Natural killer cell treated with Interleukin-12 subunit alpha and Interleukin-12 subunit beta and Interleukin-15 and Interleukin-18, amount 100 ng/mL, for 72 hours (primary cell): ENCODE measurements at regions not wholly inside any gene's neighbourhood (a gene's known extent, or its start where the extent isn't known, plus 50 kb on each side); places are given as distances from the start of the nearest gene placed in this dataset.

Experiments used
- ATAC-seq, 2 donors: fragments of 150-1000 bp; cut with Tn5 transposase in 1 of 2; sonication (Bioruptor Pico), chemical (Tn5 transposase) in 1 of 2; 2 replicates each; pipeline ENCODE4 v1.10.0; 2021
- DNase-seq: peaks from one replicate; pipeline ENCODE4 v3.0.0; 2022; ENCODE audit warnings: low spot score
- H3K27ac Mint-ChIP-seq, 2 donors: 1 replicate in 1 of 2; 2 replicates in 1 of 2; pipeline ENCODE4 v1.8.0; 2022; ENCODE audit warnings: mixed read lengths in 2 of 2, mild to moderate bottlenecking in 1 of 2, moderate library complexity in 1 of 2
- H3K27me3 Mint-ChIP-seq, 2 donors: 1 replicate in 1 of 2; 2 replicates in 1 of 2; pipeline ENCODE4 v1.8.0; 2022; ENCODE audit warnings: mixed read lengths in 2 of 2
- H3K36me3 Mint-ChIP-seq: one replicate; pipeline ENCODE4 v1.8.0; 2022; ENCODE audit warnings: mixed read lengths
- H3K4me1 Mint-ChIP-seq, 2 donors: 1 replicate in 1 of 2; 2 replicates in 1 of 2; pipeline ENCODE4 v1.8.0; 2022; ENCODE audit warnings: low read depth in 2 of 2, mixed read lengths in 2 of 2, mild to moderate bottlenecking in 1 of 2
- H3K4me3 Mint-ChIP-seq: one replicate; pipeline ENCODE4 v1.8.0; 2022; ENCODE audit warnings: mixed read lengths
- H3K9me3 Mint-ChIP-seq: 2 replicates; pipeline ENCODE4 v1.8.0; 2022; ENCODE audit warnings: mixed read lengths

- no peak for DNase-seq
- peak; percentile 51 to 73 for ATAC-seq
- H3K27ac Mint-ChIP-seq, result peak overlapping the region in 1 of 2 donors; percentile 66
- peaks cover 0 to 12% of the 10 kb centered on the region in 2 donors for H3K27me3 Mint-ChIP-seq
- H3K36me3 Mint-ChIP-seq, result no peaks in the 10 kb centered on the region
- no peaks in the 10 kb centered on the region for H3K9me3 Mint-ChIP-seq
- peaks cover 11 to 15% of the 10 kb centered on the region in 2 donors for H3K4me1 Mint-ChIP-seq
- H3K4me3 Mint-ChIP-seq, result peak overlapping the region; percentile 56
These were observed 185.8 kb upstream of the PRDM1 start for GRCh38 chr6:105900125-105900937.

GRCh38 chr6:105898286-105898685 lies 187.8 kb upstream of the PRDM1 start:
- Mint-ChIP-seq H3K4me1 (peaks cover 11 to 15% of the 10 kb centered on the region in 2 donors), H3K27ac (no peak overlapping the region), H3K4me3 (no peak overlapping the region), H3K27me3 (peaks cover 0 to 18% of the 10 kb centered on the region in 2 donors), H3K36me3 (no peaks in the 10 kb centered on the region), H3K9me3 (no peaks in the 10 kb centered on the region)
- no peak for DNase-seq
- peak; percentile 75 to 81 for ATAC-seq

- no peak overlapping the region for H3K27ac Mint-ChIP-seq
- DNase-seq (no peak), ATAC-seq (no peak)
- no peaks in the 10 kb centered on the region for H3K9me3 Mint-ChIP-seq
- H3K4me1 Mint-ChIP-seq, result peaks cover 11 to 20% of the 10 kb centered on the region in 2 donors
- H3K36me3 Mint-ChIP-seq, result no peaks in the 10 kb centered on the region
- H3K27me3 Mint-ChIP-seq, result peaks cover 6 to 20% of the 10 kb centered on the region in 2 donors
- H3K4me3 Mint-ChIP-seq, result no peak overlapping the region
These were observed 189.0 kb upstream of the PRDM1 start for GRCh38 chr6:105897131-105897530.

DNA sequence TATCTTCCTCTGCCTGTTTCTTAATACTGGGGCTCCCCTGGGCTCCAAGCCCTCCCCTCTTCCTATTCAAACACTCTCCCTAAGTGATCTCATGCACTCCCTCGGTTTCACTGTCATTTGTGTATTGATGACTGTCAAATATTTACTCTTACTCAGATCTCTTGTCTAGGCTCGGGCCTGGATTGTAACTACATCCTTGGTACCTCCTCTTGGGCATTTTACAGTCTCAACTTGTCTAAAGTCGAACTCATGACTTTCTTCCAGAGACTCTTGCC lies 189.4 kb upstream of the PRDM1 start:
- Mint-ChIP-seq H3K4me3 (no peak overlapping the region), H3K36me3 (no peaks in the 10 kb centered on the region), H3K27ac (no peak overlapping the region), H3K4me1 (peaks cover 11 to 20% of the 10 kb centered on the region in 2 donors), H3K27me3 (peaks cover 6 to 20% of the 10 kb centered on the region in 2 donors), H3K9me3 (no peaks in the 10 kb centered on the region)
- DNase-seq (no peak), ATAC-seq (no peak)

DNA sequence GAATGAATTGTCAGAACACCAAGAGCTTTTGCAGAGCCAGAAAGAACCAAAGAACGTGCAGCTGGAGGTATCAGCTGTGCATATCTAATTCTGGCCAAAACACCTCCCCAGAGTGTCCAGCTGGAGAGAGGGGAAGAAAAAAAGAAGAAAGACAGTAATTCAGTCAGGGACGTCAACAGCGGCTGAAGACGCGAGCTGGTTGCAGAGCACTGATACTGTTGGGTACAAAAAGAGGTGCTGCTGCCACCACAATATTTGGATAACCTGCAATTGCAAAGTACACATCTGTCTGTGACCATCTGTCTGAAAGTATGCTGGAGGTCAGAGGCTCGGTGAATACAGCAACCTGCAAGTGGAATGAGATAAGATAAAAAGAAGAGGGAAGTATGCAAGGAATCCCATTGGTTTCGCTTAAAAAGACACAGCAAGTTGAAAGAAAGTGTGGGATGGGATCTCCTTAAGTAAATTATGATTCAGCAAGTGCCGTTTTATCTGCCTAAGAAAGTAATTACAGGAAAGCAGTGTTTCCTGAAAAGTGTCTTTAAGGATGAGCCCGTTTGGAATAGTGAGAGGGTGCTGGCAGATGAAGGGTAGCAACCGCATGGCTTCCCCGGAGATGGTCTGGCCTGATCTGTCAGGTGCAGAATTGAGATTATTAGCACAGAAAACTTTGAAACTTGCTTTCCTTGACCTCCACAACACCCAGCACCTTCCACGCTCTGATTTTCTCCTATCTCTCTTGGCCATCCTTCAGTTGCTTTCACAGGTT lies 189.9 kb upstream of the PRDM1 start:
- H3K4me3 Mint-ChIP-seq, result no peak overlapping the region
- H3K27me3 Mint-ChIP-seq, result peaks cover 11 to 22% of the 10 kb centered on the region in 2 donors
- DNase-seq (no peak), ATAC-seq (no peak)
- no peak overlapping the region for H3K27ac Mint-ChIP-seq
- peaks cover 11 to 20% of the 10 kb centered on the region in 2 donors for H3K4me1 Mint-ChIP-seq
- no peaks in the 10 kb centered on the region for H3K36me3 Mint-ChIP-seq
- H3K9me3 Mint-ChIP-seq, result peaks cover 2% of the 10 kb centered on the region

DNA sequence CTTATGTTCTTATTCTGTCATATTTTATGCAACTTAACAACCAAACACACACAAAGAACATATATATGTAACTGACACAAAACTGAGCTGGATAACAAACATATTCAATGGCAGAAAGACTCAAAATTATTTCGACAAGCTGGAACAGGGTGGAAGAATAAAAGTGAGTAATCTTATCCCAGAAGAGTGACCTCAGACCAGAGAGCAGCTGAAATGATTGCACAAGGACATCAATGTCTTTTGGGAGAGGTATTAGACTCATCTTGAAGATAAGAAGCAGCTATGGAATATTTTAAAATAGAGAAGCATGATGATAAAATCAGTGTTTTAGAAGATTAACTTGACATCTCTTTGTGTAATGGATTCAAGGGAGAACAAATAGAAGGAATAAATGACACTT lies 191.6 kb upstream of the PRDM1 start:
- Mint-ChIP-seq H3K27me3 (peaks cover 13 to 19% of the 10 kb centered on the region in 2 donors), H3K4me1 (peaks cover 0 to 9% of the 10 kb centered on the region in 2 donors), H3K27ac (no peak overlapping the region), H3K4me3 (no peak overlapping the region), H3K9me3 (peaks cover 2% of the 10 kb centered on the region), H3K36me3 (no peaks in the 10 kb centered on the region)
- no peak for ATAC-seq
- DNase-seq, result no peak

GRCh38 chr6:105893741-105894140 lies 192.4 kb upstream of the PRDM1 start:
- peaks cover 2% of the 10 kb centered on the region for H3K9me3 Mint-ChIP-seq
- H3K4me1 Mint-ChIP-seq, result peaks cover 5 to 8% of the 10 kb centered on the region in 2 donors
- H3K4me3 Mint-ChIP-seq, result no peak overlapping the region
- ATAC-seq (no peak), DNase-seq (no peak)
- no peak overlapping the region for H3K27ac Mint-ChIP-seq
- peaks cover 13 to 16% of the 10 kb centered on the region in 2 donors for H3K27me3 Mint-ChIP-seq
- H3K36me3 Mint-ChIP-seq, result no peaks in the 10 kb centered on the region

- no peak overlapping the region for H3K4me3 Mint-ChIP-seq
- no peak overlapping the region for H3K27ac Mint-ChIP-seq
- no peaks in the 10 kb centered on the region for H3K36me3 Mint-ChIP-seq
- ATAC-seq (no peak), DNase-seq (no peak)
- H3K9me3 Mint-ChIP-seq, result peaks cover 2% of the 10 kb centered on the region
- peaks cover 8 to 9% of the 10 kb centered on the region in 2 donors for H3K4me1 Mint-ChIP-seq
- H3K27me3 Mint-ChIP-seq, result peaks cover 13 to 15% of the 10 kb centered on the region in 2 donors
These were observed 193.4 kb upstream of the PRDM1 start for GRCh38 chr6:105892577-105893262.

DNA sequence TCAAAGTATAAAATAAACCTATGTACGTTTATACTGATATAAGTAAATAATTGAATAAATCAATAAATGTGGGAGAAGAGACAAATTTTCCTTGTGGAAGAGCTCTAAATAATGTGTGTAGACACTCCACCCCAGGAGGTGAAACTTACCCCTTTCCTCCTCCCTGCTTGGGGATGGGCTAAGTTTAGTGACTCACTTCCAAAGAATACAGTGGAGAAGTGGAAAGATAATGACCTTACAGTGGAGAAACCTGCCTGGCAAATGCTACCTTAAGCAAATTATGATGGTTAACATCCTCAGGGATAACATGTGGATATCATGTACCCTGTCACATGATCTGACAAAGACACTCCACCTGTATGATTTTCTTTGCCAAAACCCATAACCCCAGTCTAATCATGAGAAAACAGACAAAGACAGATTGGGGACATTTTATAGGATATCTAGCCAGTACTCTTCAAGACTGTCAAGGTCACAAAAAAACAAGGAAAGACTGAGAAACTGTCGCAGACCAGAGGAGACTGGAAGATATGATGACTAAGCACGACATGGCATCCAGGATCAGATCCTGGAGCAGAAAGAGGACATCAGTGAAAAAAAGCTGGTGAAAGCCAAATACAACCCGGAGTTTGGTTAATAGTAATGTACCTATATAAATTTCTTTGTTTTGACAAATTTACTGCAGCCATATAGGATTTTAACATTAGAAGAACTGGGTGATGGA lies 195.5 kb upstream of the PRDM1 start:
- no peak for DNase-seq
- peaks cover 13 to 15% of the 10 kb centered on the region in 2 donors for H3K27me3 Mint-ChIP-seq
- H3K9me3 Mint-ChIP-seq, result peaks cover 2% of the 10 kb centered on the region
- no peak for ATAC-seq
- peaks cover 21 to 22% of the 10 kb centered on the region in 2 donors for H3K4me1 Mint-ChIP-seq
- no peak overlapping the region for H3K27ac Mint-ChIP-seq
- H3K4me3 Mint-ChIP-seq, result no peak overlapping the region
- no peaks in the 10 kb centered on the region for H3K36me3 Mint-ChIP-seq

- Mint-ChIP-seq H3K4me1 (peaks cover 26 to 30% of the 10 kb centered on the region in 2 donors), H3K27ac (no peak overlapping the region), H3K27me3 (peaks cover 13% of the 10 kb centered on the region in 2 donors), H3K36me3 (no peaks in the 10 kb centered on the region), H3K4me3 (no peak overlapping the region), H3K9me3 (peaks cover 2% of the 10 kb centered on the region)
- ATAC-seq, result no peak
- no peak for DNase-seq
These were observed 196.2 kb upstream of the PRDM1 start for GRCh38 chr6:105889902-105890301.

DNA sequence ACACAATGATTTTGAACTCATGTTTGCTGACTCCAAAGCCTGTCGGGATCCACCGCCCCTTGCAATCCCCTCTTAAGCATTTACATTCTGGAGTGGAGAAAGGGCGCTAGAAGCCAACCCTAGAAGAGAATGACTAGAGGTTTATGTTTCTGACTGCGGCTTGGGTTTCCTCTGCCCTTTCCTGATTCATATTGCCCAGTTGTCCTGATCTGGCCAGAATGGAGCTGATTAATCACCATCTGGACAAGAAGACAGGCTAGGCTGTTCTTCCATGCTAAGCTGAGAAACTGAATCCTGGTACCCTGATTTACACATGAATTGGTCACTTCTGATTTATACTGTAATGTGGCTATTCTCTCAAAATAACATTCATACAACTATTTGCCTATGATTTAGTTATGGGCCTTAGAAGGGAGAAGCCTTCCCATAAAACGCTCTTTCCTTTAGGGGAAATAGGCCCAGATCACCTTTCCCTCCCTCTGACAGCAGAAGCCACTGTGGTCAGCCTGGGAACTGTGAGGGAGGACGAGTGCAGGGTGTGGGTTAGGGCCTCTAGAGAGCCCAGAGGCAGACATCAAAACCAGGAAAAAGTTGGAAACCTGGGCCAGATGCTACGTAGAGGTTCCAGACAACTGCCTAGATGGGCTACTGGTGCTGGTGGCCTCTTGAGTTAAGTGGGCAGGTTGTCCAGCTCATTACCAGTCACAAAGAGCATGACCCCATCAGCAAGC lies 199.2 kb upstream of the PRDM1 start:
- Mint-ChIP-seq H3K9me3 (peaks cover 2% of the 10 kb centered on the region), H3K4me1 (peaks cover 21 to 41% of the 10 kb centered on the region in 2 donors), H3K27me3 (peaks cover 7 to 18% of the 10 kb centered on the region in 2 donors), H3K27ac (peak overlapping the region; percentile 36 to 62), H3K4me3 (peak overlapping the region; percentile 46), H3K36me3 (no peaks in the 10 kb centered on the region)
- DNase-seq, result no peak
- peak; percentile 19 to 52 for ATAC-seq

- H3K27me3 Mint-ChIP-seq, result peaks cover 10 to 20% of the 10 kb centered on the region in 2 donors
- H3K4me3 Mint-ChIP-seq, result no peak overlapping the region
- peaks cover under 1% of the 10 kb centered on the region for H3K9me3 Mint-ChIP-seq
- peak overlapping the region in 1 of 2 donors; percentile 17 for H3K27ac Mint-ChIP-seq
- ATAC-seq (no peak), DNase-seq (no peak)
- H3K36me3 Mint-ChIP-seq, result no peaks in the 10 kb centered on the region
- H3K4me1 Mint-ChIP-seq, result peaks cover 24 to 41% of the 10 kb centered on the region in 2 donors
These were observed 199.9 kb upstream of the PRDM1 start for GRCh38 chr6:105886066-105886813.
